Left renal cortex interstitium (tissue), 4 donors: ENCODE measurements at regions not wholly inside any gene's neighbourhood (a gene's known extent, or its start where the extent isn't known, plus 50 kb on each side); places are given as distances from the start of the nearest gene placed in this dataset.

ENCODE experiments used
- DNase-seq, 4 donors: peaks; one replicate each; pipeline ENCODE4 v3.0.0-alpha.2; 2013; ENCODE audit warnings: low read depth in 4 of 4, low spot score in 2 of 4, missing footprints in 1 of 4

GRCh38 chr2:21469158-21469557, 345.4 kb downstream of the TDRD15 start:
- DNase-seq, result no peak

- DNase-seq, result no peak
Measured at GRCh38 chr2:21469564-21469963, 345.8 kb downstream of the TDRD15 start.

GRCh38 chr2:21480162-21480561, 356.4 kb downstream of the TDRD15 start:
- DNase-seq, result no peak

- no peak for DNase-seq
Measured at GRCh38 chr2:21484643-21485042, 360.9 kb downstream of the TDRD15 start.

- DNase-seq, result no peak
Measured at GRCh38 chr2:21486445-21486844, 362.7 kb downstream of the TDRD15 start.

- no peak for DNase-seq
Measured at GRCh38 chr2:21489080-21489479, 365.3 kb downstream of the TDRD15 start.

GRCh38 chr2:21498016-21498415, 374.2 kb downstream of the TDRD15 start:
- DNase-seq, result no peak

- DNase-seq, result no peak
Measured at GRCh38 chr2:21500401-21500945, 376.7 kb downstream of the TDRD15 start.

GRCh38 chr2:21501376-21502027, 377.7 kb downstream of the TDRD15 start:
- no peak for DNase-seq

- DNase-seq, result no peak
Measured at GRCh38 chr2:21515903-21516302, 392.1 kb downstream of the TDRD15 start.

- DNase-seq, result no peak
Measured at GRCh38 chr2:21519412-21519811, 395.6 kb downstream of the TDRD15 start.

- DNase-seq, result no peak
Measured at GRCh38 chr2:21519821-21520220, 396.1 kb downstream of the TDRD15 start.

GRCh38 chr2:21535826-21536225, 412.1 kb downstream of the TDRD15 start:
- DNase-seq, result no peak

- DNase-seq, result no peak
Measured at GRCh38 chr2:21539685-21540084, 415.9 kb downstream of the TDRD15 start.

- no peak for DNase-seq
Measured at GRCh38 chr2:21543630-21544029, 419.9 kb downstream of the TDRD15 start.

GRCh38 chr2:21544392-21544791, 420.6 kb downstream of the TDRD15 start:
- no peak for DNase-seq

- no peak for DNase-seq
Measured at GRCh38 chr2:21552981-21553380, 429.2 kb downstream of the TDRD15 start.

- DNase-seq, result no peak
Measured at GRCh38 chr2:21559351-21559750, 435.6 kb downstream of the TDRD15 start.

- no peak for DNase-seq
Measured at GRCh38 chr2:21561965-21562364, 438.2 kb downstream of the TDRD15 start.

- no peak for DNase-seq
Measured at GRCh38 chr2:21567395-21567794, 443.6 kb downstream of the TDRD15 start.

- no peak for DNase-seq
Measured at GRCh38 chr2:21571686-21572085, 447.9 kb downstream of the TDRD15 start.

GRCh38 chr2:21580391-21580790, 456.6 kb downstream of the TDRD15 start:
- DNase-seq, result no peak

GRCh38 chr2:21585881-21586280, 462.1 kb downstream of the TDRD15 start:
- DNase-seq, result no peak
